ENCODE measurements at regions not wholly inside any gene's neighbourhood (a gene's known extent, or its start where the extent isn't known, plus 50 kb on each side); places are given as distances from the start of the nearest gene placed in this dataset.

GRCh38 chr17:55930291-55930809, 179.5 kb downstream of the PCTP start:
- TF ChIP-seq CTCF (IDR thresholded peaks at IDR 0.05; ENCODE audit: insufficient read depth, low read length) (no peak), POLR2AphosphoS5 (IDR thresholded peaks at IDR 0.05; ENCODE audit: low read depth) (no peak), GABPA (IDR thresholded peaks at IDR 0.05; ENCODE audit: low read depth) (no peak)

Measured in HL-60 (cell line).